ENCODE measurements at regions not wholly inside any gene's neighbourhood (a gene's known extent, or its start where the extent isn't known, plus 50 kb on each side); places are given as distances from the start of the nearest gene placed in this dataset.

- Histone ChIP-seq H3K9ac (ENCODE audit: low read depth, low read length, poor library complexity, severe bottlenecking) (no peak overlapping the region), H2AFZ (ENCODE audit: low read length) (no peak overlapping the region), H3K36me3 (ENCODE audit: insufficient read depth, low read length) (no peaks in the 10 kb centered on the region), H3K79me2 (ENCODE audit: insufficient read depth, low read length) (no peaks in the 10 kb centered on the region), H3K9me3 (ENCODE audit: insufficient read depth, low read depth, low read length) (peaks cover 1% of the 10 kb centered on the region; the same call in 1 of the 2 replicates), H3K27me3 (ENCODE audit: insufficient read depth, low read length, poor library complexity, severe bottlenecking) (no peaks in the 10 kb centered on the region), H4K20me1 (ENCODE audit: insufficient read depth, low read length, poor library complexity, severe bottlenecking) (no peaks in the 10 kb centered on the region), H3K4me3 (ENCODE audit: low read length, poor library complexity, severe bottlenecking) (no peak overlapping the region), H3K9me2 (replicated peaks; ENCODE audit: low read depth, low read length) (no peaks in the 10 kb centered on the region), H3K4me2 (ENCODE audit: low read depth, low read length, poor library complexity, severe bottlenecking) (no peak overlapping the region), H3F3A (ENCODE audit: low read depth) (no peaks in the 10 kb centered on the region), H3K4me1 (ENCODE audit: insufficient read depth, low read length, poor library complexity, severe bottlenecking) (no peaks in the 10 kb centered on the region)
- TF ChIP-seq EZH2phosphoT487 (IDR thresholded peaks at IDR 0.05; ENCODE audit: borderline replicate concordance) (no peak), CTCF (conservative IDR thresholded peaks at IDR 0.05; ENCODE audit: low read length) (no peak)
Measured at GRCh38 chr2:16568998-16569784, 96.4 kb downstream of the CYRIA start.

- no peaks in the 10 kb centered on the region for H3K4me1 ChIP-seq (ENCODE audit: insufficient read depth, low read length, poor library complexity, severe bottlenecking)
- H3K9ac ChIP-seq (ENCODE audit: low read depth, low read length, poor library complexity, severe bottlenecking): no peak overlapping the region
- H3K4me3 ChIP-seq (ENCODE audit: low read length, poor library complexity, severe bottlenecking): no peak overlapping the region
- TF ChIP-seq EZH2phosphoT487 (IDR thresholded peaks at IDR 0.05; ENCODE audit: borderline replicate concordance): no peak
- TF ChIP-seq CTCF (conservative IDR thresholded peaks at IDR 0.05; ENCODE audit: low read length): no peak
- H2AFZ ChIP-seq (ENCODE audit: low read length): no peak overlapping the region
- H3K27me3 ChIP-seq (ENCODE audit: insufficient read depth, low read length, poor library complexity, severe bottlenecking): no peaks in the 10 kb centered on the region
- H3F3A ChIP-seq (ENCODE audit: low read depth): no peaks in the 10 kb centered on the region
- no peak overlapping the region for H3K4me2 ChIP-seq (ENCODE audit: low read depth, low read length, poor library complexity, severe bottlenecking)
- H3K9me2 ChIP-seq (replicated peaks; ENCODE audit: low read depth, low read length): no peaks in the 10 kb centered on the region
- H3K36me3 ChIP-seq (ENCODE audit: insufficient read depth, low read length): no peaks in the 10 kb centered on the region
- H3K9me3 ChIP-seq (ENCODE audit: insufficient read depth, low read depth, low read length): no peaks in the 10 kb centered on the region
- no peaks in the 10 kb centered on the region for H3K79me2 ChIP-seq (ENCODE audit: insufficient read depth, low read length)
- H4K20me1 ChIP-seq (ENCODE audit: insufficient read depth, low read length, poor library complexity, severe bottlenecking): no peaks in the 10 kb centered on the region
Measured at GRCh38 chr2:16566701-16567100, 98.9 kb downstream of the CYRIA start.

GRCh38 chr2:16565481-16565880 lies 100.2 kb downstream of the CYRIA start:
- peaks cover 8% of the 10 kb centered on the region; the same call in 1 of the 2 replicates for H3K36me3 ChIP-seq (ENCODE audit: insufficient read depth, low read length)

More at GRCh38 chr2:16565481-16565880, 100.2 kb downstream of the CYRIA start:
- Histone ChIP-seq H3K9ac (ENCODE audit: low read depth, low read length, poor library complexity, severe bottlenecking) (no peak overlapping the region), H3K4me3 (ENCODE audit: low read length, poor library complexity, severe bottlenecking) (no peak overlapping the region), H3K79me2 (ENCODE audit: insufficient read depth, low read length) (no peaks in the 10 kb centered on the region), H2AFZ (ENCODE audit: low read length) (no peak overlapping the region), H3K9me2 (replicated peaks; ENCODE audit: low read depth, low read length) (no peaks in the 10 kb centered on the region), H3F3A (ENCODE audit: low read depth) (no peaks in the 10 kb centered on the region), H3K4me2 (ENCODE audit: low read depth, low read length, poor library complexity, severe bottlenecking) (no peak overlapping the region), H3K27me3 (ENCODE audit: insufficient read depth, low read length, poor library complexity, severe bottlenecking) (no peaks in the 10 kb centered on the region), H3K9me3 (ENCODE audit: insufficient read depth, low read depth, low read length) (no peaks in the 10 kb centered on the region), H3K4me1 (ENCODE audit: insufficient read depth, low read length, poor library complexity, severe bottlenecking) (no peaks in the 10 kb centered on the region), H4K20me1 (ENCODE audit: insufficient read depth, low read length, poor library complexity, severe bottlenecking) (no peaks in the 10 kb centered on the region)
- TF ChIP-seq EZH2phosphoT487 (IDR thresholded peaks at IDR 0.05; ENCODE audit: borderline replicate concordance): no peak
- no peak for TF ChIP-seq CTCF (conservative IDR thresholded peaks at IDR 0.05; ENCODE audit: low read length)
